OCI-LY7 (cell line): ENCODE measurements at regions not wholly inside any gene's neighbourhood (a gene's known extent, or its start where the extent isn't known, plus 50 kb on each side); places are given as distances from the start of the nearest gene placed in this dataset.

Experiments
- BruUV-seq: library from RNA; stranded (reverse); fragments of 400-500 nt; replicated peaks from 2 replicates; lab custom pipeline; 2021; lab: Mats Ljungman, UMichigan
- CTCF ChIA-PET: fragments of 300-600 bp; sonication (Branson Sonifier 250); formaldehyde crosslinking; loops from one replicate; lab custom pipeline; 2022; ENCODE audit warnings: antibody characterized with exemption; ENCODE audit not compliant: unreplicated experiment; lab: Charles Lee
- POLR2A ChIA-PET: fragments of 300-600 bp; sonication (Branson Sonifier 250); formaldehyde crosslinking; loops from one replicate; lab custom pipeline; 2022; ENCODE audit warnings: antibody characterized with exemption; lab: Charles Lee
- DNase-seq: peaks from one replicate; pipeline ENCODE4 v3.0.0-alpha.2; 2015; ENCODE audit warnings: low spot score
- H2AFZ ChIP-seq: fragments of 200-600 bp; sonication (generic), shearing (Covaris generic); 2 replicates; pipeline ENCODE4 v1.6.1; 2014; ENCODE audit warnings: mild to moderate bottlenecking, antibody characterized with exemption, low read length, moderate library complexity
- H3K27ac ChIP-seq: fragments of 200-600 bp; sonication (generic); 2 replicates; pipeline ENCODE4 v1.5.1; 2014; ENCODE audit warnings: mixed run types, low read depth, mild to moderate bottlenecking, moderate library complexity, low read length, inconsistent platforms; ENCODE audit not compliant: poor library complexity, severe bottlenecking
- H3K36me3 ChIP-seq: fragments of 200-600 bp; sonication (generic); 2 replicates; pipeline ENCODE4 v1.6.1; 2014; ENCODE audit warnings: mild to moderate bottlenecking, antibody characterized with exemption, low read length, moderate library complexity, mixed read lengths; ENCODE audit not compliant: insufficient read depth
- H3K4me1 ChIP-seq: fragments of 200-600 bp; sonication (generic); 2 replicates; pipeline ENCODE4 v1.5.1; 2014; ENCODE audit warnings: mild to moderate bottlenecking, low read length; ENCODE audit not compliant: insufficient read depth, poor library complexity, severe bottlenecking
- H3K4me2 ChIP-seq: fragments of 200-600 bp; sonication (generic); 2 replicates; pipeline ENCODE4 v1.6.1; 2014; ENCODE audit warnings: mild to moderate bottlenecking, low read length
- H3K4me3 ChIP-seq: fragments of 200-600 bp; sonication (generic); 2 replicates; pipeline ENCODE4 v1.5.1; 2014; ENCODE audit warnings: mild to moderate bottlenecking, low read depth, low read length; ENCODE audit not compliant: poor library complexity, severe bottlenecking
- H3K79me2 ChIP-seq: fragments of 200-600 bp; sonication (generic); 2 replicates; pipeline ENCODE4 v1.6.1; 2016; ENCODE audit warnings: low read depth, mild to moderate bottlenecking, low read length, moderate library complexity, mixed read lengths; ENCODE audit not compliant: insufficient read depth
- H3K9me2 ChIP-seq: fragments of 200-600 bp; sonication (generic); 2 replicates; pipeline ENCODE4 v1.6.1; 2016; ENCODE audit warnings: mild to moderate bottlenecking, low read length, mixed read lengths; ENCODE audit not compliant: insufficient read depth
- H3K9me3 ChIP-seq: fragments of 200-600 bp; sonication (generic); 2 replicates; pipeline ENCODE4 v1.6.1; 2014; ENCODE audit warnings: mild to moderate bottlenecking, mixed run types, low read length, mixed read lengths
- H4K20me1 ChIP-seq: fragments of 200-600 bp; sonication (generic); 2 replicates; pipeline ENCODE4 v1.6.1; 2014; ENCODE audit warnings: mild to moderate bottlenecking, antibody characterized with exemption, low read length, moderate library complexity, mixed read lengths; ENCODE audit not compliant: insufficient read depth
- EZH2phosphoT487 ChIP-seq: fragments of 200-600 bp; sonication (generic); IDR thresholded peaks from 2 replicates; pipeline ENCODE4 v1.6.1; 2018; ENCODE audit warnings: low read depth, borderline replicate concordance, mild to moderate bottlenecking, mixed run types, antibody characterized with exemption, low read length, moderate library complexity, mixed read lengths
- intact Hi-C: fragments of 100-400 bp; cut with micrococcal nuclease; formaldehyde crosslinking; loops from one replicate; pipeline ENCODE4 v1.10.0; 2022; ENCODE audit not compliant: unreplicated experiment
- TF ChIP-seq, protein P1 (sequence below): fragments of 200-600 bp; sonication (generic); conservative IDR thresholded peaks from 2 replicates; pipeline ENCODE4 v1.5.1; 2014; ENCODE audit warnings: mild to moderate bottlenecking, antibody characterized with exemption, low read length, moderate library complexity, mixed read lengths

DNA sequence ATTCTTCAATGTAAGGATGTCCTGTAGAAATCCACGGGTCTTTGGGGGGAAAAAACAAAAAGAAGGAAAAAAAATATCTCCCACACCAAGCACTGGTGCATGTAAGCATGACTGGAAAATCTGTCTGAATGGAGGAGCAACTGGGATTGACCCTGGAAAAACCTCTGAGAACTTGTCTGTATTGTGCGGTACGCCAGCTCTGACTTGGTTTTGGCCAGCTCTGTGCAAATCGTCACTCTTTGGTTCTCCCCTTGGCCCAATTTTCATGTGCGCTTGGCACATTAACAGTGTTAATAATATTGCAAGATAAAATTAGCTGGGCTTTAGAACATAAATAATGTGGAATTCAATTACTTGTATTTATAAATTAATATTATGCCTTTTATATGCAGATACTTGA lies 231.2 kb upstream of the HAND2 start:
- ChIA-PET POLR2A (no interaction called here), CTCF (no interaction called here)
- Histone ChIP-seq H2AFZ (no peak overlapping the region), H3K4me1 (no peaks in the 10 kb centered on the region), H3K4me3 (no peak overlapping the region), H3K4me2 (no peak overlapping the region), H4K20me1 (no peaks in the 10 kb centered on the region), H3K36me3 (no peaks in the 10 kb centered on the region), H3K9me3 (no peaks in the 10 kb centered on the region), H3K9me2 (no peaks in the 10 kb centered on the region), H3K27ac (no peak overlapping the region), H3K79me2 (no peaks in the 10 kb centered on the region)
- no peak for TF ChIP-seq EZH2phosphoT487
- TF ChIP-seq, protein P1, sequence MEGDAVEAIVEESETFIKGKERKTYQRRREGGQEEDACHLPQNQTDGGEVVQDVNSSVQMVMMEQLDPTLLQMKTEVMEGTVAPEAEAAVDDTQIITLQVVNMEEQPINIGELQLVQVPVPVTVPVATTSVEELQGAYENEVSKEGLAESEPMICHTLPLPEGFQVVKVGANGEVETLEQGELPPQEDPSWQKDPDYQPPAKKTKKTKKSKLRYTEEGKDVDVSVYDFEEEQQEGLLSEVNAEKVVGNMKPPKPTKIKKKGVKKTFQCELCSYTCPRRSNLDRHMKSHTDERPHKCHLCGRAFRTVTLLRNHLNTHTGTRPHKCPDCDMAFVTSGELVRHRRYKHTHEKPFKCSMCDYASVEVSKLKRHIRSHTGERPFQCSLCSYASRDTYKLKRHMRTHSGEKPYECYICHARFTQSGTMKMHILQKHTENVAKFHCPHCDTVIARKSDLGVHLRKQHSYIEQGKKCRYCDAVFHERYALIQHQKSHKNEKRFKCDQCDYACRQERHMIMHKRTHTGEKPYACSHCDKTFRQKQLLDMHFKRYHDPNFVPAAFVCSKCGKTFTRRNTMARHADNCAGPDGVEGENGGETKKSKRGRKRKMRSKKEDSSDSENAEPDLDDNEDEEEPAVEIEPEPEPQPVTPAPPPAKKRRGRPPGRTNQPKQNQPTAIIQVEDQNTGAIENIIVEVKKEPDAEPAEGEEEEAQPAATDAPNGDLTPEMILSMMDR, result no peak
- no TSS peak for BruUV-seq
- DNase-seq, result no peak
- intact Hi-C loops, result no loop called here

DNA sequence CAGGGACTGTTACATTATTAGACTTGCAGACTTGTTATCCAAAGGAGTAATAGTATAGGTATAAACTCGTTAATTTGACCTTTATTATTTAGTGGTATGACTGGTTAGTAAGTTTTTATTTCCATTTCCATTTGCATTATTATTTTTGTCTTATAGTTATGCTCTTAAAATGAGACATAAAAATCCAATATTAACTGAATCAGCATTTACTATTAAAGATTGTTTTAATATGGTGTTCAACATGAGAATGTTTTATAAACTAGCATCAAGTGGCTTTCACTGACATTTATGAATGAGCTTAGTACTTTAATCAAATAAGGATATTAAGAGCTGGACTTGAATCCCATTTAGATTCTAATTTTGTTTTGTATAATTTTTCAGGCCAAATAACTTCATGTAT lies 228.1 kb upstream of the HAND2 start:
- ChIA-PET CTCF (no interaction called here), POLR2A (interaction anchor here (0.6 to 1.5 kb wide), 3 partner anchors 11 to 544 kb away, joined by 3 to 4 read pairs (median 3); no protein-coding TSS in a partner anchor)

GRCh38 chr4:173753408-173753807 lies 223.4 kb upstream of the HAND2 start:
- ChIA-PET CTCF (no interaction called here), POLR2A (no interaction called here)
- Histone ChIP-seq H3K79me2 (no peaks in the 10 kb centered on the region), H2AFZ (no peak overlapping the region), H3K4me3 (no peak overlapping the region), H3K36me3 (no peaks in the 10 kb centered on the region), H4K20me1 (no peaks in the 10 kb centered on the region), H3K4me2 (no peak overlapping the region), H3K27ac (no peak overlapping the region), H3K9me2 (no peaks in the 10 kb centered on the region), H3K9me3 (no peaks in the 10 kb centered on the region), H3K4me1 (no peaks in the 10 kb centered on the region)
- TF ChIP-seq, protein P1, result no peak
- TF ChIP-seq EZH2phosphoT487, result no peak
- BruUV-seq, result no TSS peak
- DNase-seq, result no peak
- intact Hi-C loops, result no loop called here

More for the DNA sequence above, 228.1 kb upstream of the HAND2 start:
- Histone ChIP-seq H3K4me1 (no peaks in the 10 kb centered on the region), H3K9me2 (no peaks in the 10 kb centered on the region), H3K9me3 (no peaks in the 10 kb centered on the region), H3K36me3 (no peaks in the 10 kb centered on the region), H4K20me1 (no peaks in the 10 kb centered on the region), H2AFZ (no peak overlapping the region), H3K4me2 (no peak overlapping the region), H3K4me3 (no peak overlapping the region), H3K27ac (no peak overlapping the region), H3K79me2 (no peaks in the 10 kb centered on the region)
- no TSS peak for BruUV-seq
- no peak for DNase-seq
- no peak for TF ChIP-seq EZH2phosphoT487
- TF ChIP-seq, protein P1, result no peak
- intact Hi-C loops, result no loop called here
